GM23338 (cell line): ENCODE measurements at regions not wholly inside any gene's neighbourhood (a gene's known extent, or its start where the extent isn't known, plus 50 kb on each side); places are given as distances from the start of the nearest gene placed in this dataset.

ENCODE experiments used
- ATAC-seq: fragments of 200-7000 bp; cut with Tn5 transposase; 3 replicates; pipeline ENCODE4 v1.9.1; 2020
- DNase-seq: peaks from one replicate; pipeline ENCODE4 v3.0.0-alpha.2; 2015; ENCODE audit warnings: low spot score
- H2AFZ ChIP-seq: fragments of 200-600 bp; sonication (generic); 2 replicates; pipeline ENCODE4 v1.8.0; 2016; ENCODE audit warnings: antibody characterized with exemption, mild to moderate bottlenecking, moderate library complexity
- H3F3A ChIP-seq: fragments of 200-600 bp; sonication (generic); replicated peaks from 2 replicates; pipeline ENCODE4 v1.8.0; 2017; ENCODE audit warnings: antibody characterized with exemption, mixed run types, low read depth
- H3K27ac ChIP-seq: fragments of 200-600 bp; sonication (generic); 2 replicates; pipeline ENCODE4 v1.6.1; 2016; ENCODE audit warnings: low read depth
- H3K27me3 ChIP-seq: fragments of 200-600 bp; sonication (generic); 2 replicates; pipeline ENCODE4 v1.8.0; 2016; ENCODE audit warnings: mild to moderate bottlenecking, mixed run types, moderate library complexity; ENCODE audit not compliant: insufficient read depth
- H3K36me3 ChIP-seq: fragments of 200-600 bp; sonication (generic); 2 replicates; pipeline ENCODE4 v1.8.0; 2016; ENCODE audit warnings: mild to moderate bottlenecking; ENCODE audit not compliant: insufficient read depth
- H3K4me1 ChIP-seq: fragments of 200-600 bp; sonication (generic); 2 replicates; pipeline ENCODE4 v1.8.0; 2016; ENCODE audit warnings: mild to moderate bottlenecking, moderate library complexity; ENCODE audit not compliant: insufficient read depth
- H3K4me2 ChIP-seq: fragments of 200-600 bp; sonication (generic); 2 replicates; pipeline ENCODE4 v1.7.1; 2017; ENCODE audit warnings: mixed run types
- H3K4me3 ChIP-seq: fragments of 200-600 bp; sonication (generic); 2 replicates; pipeline ENCODE4 v1.6.1; 2016; ENCODE audit warnings: mixed run types
- H3K79me2 ChIP-seq: fragments of 200-600 bp; sonication (generic); replicated peaks from 2 replicates; pipeline ENCODE4 v1.8.0; 2017; ENCODE audit warnings: mild to moderate bottlenecking; ENCODE audit not compliant: insufficient read depth
- H3K9me2 ChIP-seq: fragments of 200-600 bp; sonication (generic); 2 replicates; pipeline ENCODE4 v1.8.0; 2017; ENCODE audit not compliant: insufficient read depth
- H4K20me1 ChIP-seq: fragments of 200-600 bp; sonication (generic); replicated peaks from 2 replicates; pipeline ENCODE4 v1.8.0; 2017; ENCODE audit warnings: mild to moderate bottlenecking; ENCODE audit not compliant: insufficient read depth
- H3K27ac Mint-ChIP-seq: 2 replicates; pipeline ENCODE4 v1.8.0; 2020; ENCODE audit warnings: inconsistent platforms, mild to moderate bottlenecking, moderate library complexity, mixed read lengths
- H3K27me3 Mint-ChIP-seq: 3 replicates; pipeline ENCODE4 v1.8.0; 2022; ENCODE audit warnings: low read depth, mild to moderate bottlenecking, moderate library complexity, mixed read lengths, inconsistent platforms; ENCODE audit not compliant: insufficient read depth, poor library complexity
- H3K36me3 Mint-ChIP-seq: 3 replicates; pipeline ENCODE4 v1.8.0; 2021; ENCODE audit warnings: low read depth, mild to moderate bottlenecking, inconsistent platforms, moderate library complexity, mixed read lengths
- H3K4me1 Mint-ChIP-seq: 3 replicates; pipeline ENCODE4 v1.8.0; 2020; ENCODE audit warnings: mild to moderate bottlenecking, inconsistent platforms, mixed read lengths
- H3K4me3 Mint-ChIP-seq: 3 replicates; pipeline ENCODE4 v1.8.0; 2021; ENCODE audit warnings: moderate library complexity, mild to moderate bottlenecking, inconsistent platforms, mixed read lengths
- H3K9me3 Mint-ChIP-seq: 3 replicates; pipeline ENCODE4 v1.8.0; 2020; ENCODE audit warnings: moderate library complexity, mild to moderate bottlenecking, inconsistent platforms, mixed read lengths
- CTCF ChIP-seq, 2 experiments: fragments of 200-600 bp in 1 of 2; sonication (generic) in 1 of 2; conservative IDR thresholded peaks; 2 replicates each; pipeline versions ENCODE4 v1.5.1 to v1.6.1; 2016 to 2017; ENCODE audit warnings: antibody characterized with exemption in 2 of 2, low read depth in 2 of 2, mild to moderate bottlenecking in 2 of 2, moderate library complexity in 1 of 2
- ETS1 ChIP-seq: IDR thresholded peaks from 2 replicates; pipeline ENCODE4 v1.6.1; 2016; ENCODE audit warnings: antibody characterized with exemption
- EZH2 ChIP-seq: fragments of 200-600 bp; sonication (generic); IDR thresholded peaks from one replicate; pipeline ENCODE4 v1.8.0; 2017; ENCODE audit warnings: antibody characterized with exemption, mild to moderate bottlenecking, low read depth; ENCODE audit not compliant: unreplicated experiment
- NANOG ChIP-seq: IDR thresholded peaks from 2 replicates; pipeline ENCODE4 v1.6.1; 2016; ENCODE audit warnings: antibody characterized with exemption, borderline replicate concordance
- POLR2AphosphoS5 ChIP-seq: IDR thresholded peaks from 2 replicates; pipeline ENCODE4 v1.6.1; 2016; ENCODE audit warnings: antibody characterized with exemption, low read depth
- REST ChIP-seq: IDR thresholded peaks from one replicate; pipeline ENCODE4 v1.6.1; 2018; ENCODE audit warnings: antibody characterized with exemption; ENCODE audit not compliant: unreplicated experiment
- STAT1 ChIP-seq: IDR thresholded peaks from one replicate; pipeline ENCODE4 v1.6.1; 2016; ENCODE audit warnings: antibody characterized with exemption; ENCODE audit not compliant: unreplicated experiment
- ZNF114 ChIP-seq: fragments of 250-450 bp; sonication (Bioruptor Pico); IDR thresholded peaks from 2 replicates; pipeline ENCODE4 v1.5.0; 2020; ENCODE audit warnings: mild to moderate bottlenecking, moderate library complexity
- ZNF331 ChIP-seq: fragments of 250-450 bp; sonication (Bioruptor Pico); IDR thresholded peaks from 2 replicates; pipeline ENCODE4 v1.5.0; 2020; ENCODE audit warnings: low read depth, mild to moderate bottlenecking, moderate library complexity
- ZNF462 ChIP-seq: fragments of 250-450 bp; sonication (Bioruptor Pico); IDR thresholded peaks from 2 replicates; pipeline ENCODE4 v1.5.0; 2020; ENCODE audit warnings: mild to moderate bottlenecking, moderate library complexity

GRCh38 chr4:79739912-79740311 lies 331.9 kb upstream of the GK2 start:
- H3K27ac Mint-ChIP-seq = no peak overlapping the region
- H3K4me3 Mint-ChIP-seq = no peak overlapping the region
- no peak for DNase-seq
- Histone ChIP-seq H2AFZ (no peak overlapping the region), H3K27me3 (no peaks in the 10 kb centered on the region), H3K79me2 (no peaks in the 10 kb centered on the region), H3K27ac (no peak overlapping the region), H3K36me3 (no peaks in the 10 kb centered on the region), H3K4me3 (no peak overlapping the region), H4K20me1 (no peaks in the 10 kb centered on the region), H3K4me1 (no peaks in the 10 kb centered on the region; the same call in 1 of the 2 replicates), H3F3A (no peaks in the 10 kb centered on the region), H3K4me2 (no peak overlapping the region), H3K9me2 (no peaks in the 10 kb centered on the region)
- no peak for TF ChIP-seq ZNF331 (CRISPR knock-in tag)
- TF ChIP-seq ETS1 = no peak
- no peak for TF ChIP-seq ZNF462 (CRISPR knock-in tag)
- TF ChIP-seq EZH2 = no peak
- TF ChIP-seq POLR2AphosphoS5 = no peak
- TF ChIP-seq ZNF114 (CRISPR knock-in tag) = no peak
- no peak for TF ChIP-seq REST
- no peak for TF ChIP-seq NANOG
- no peak for TF ChIP-seq STAT1
- no peak for TF ChIP-seq CTCF (conservative IDR thresholded peaks at IDR 0.05; ENCODE audit: low read depth in 2 of 2)
- H3K4me1 Mint-ChIP-seq = peaks cover 14% of the 10 kb centered on the region
- H3K36me3 Mint-ChIP-seq = no peaks in the 10 kb centered on the region
- H3K9me3 Mint-ChIP-seq = no peaks in the 10 kb centered on the region
- ATAC-seq = no peak
- no peaks in the 10 kb centered on the region for H3K27me3 Mint-ChIP-seq
